GM23248 (cell line): ENCODE measurements at regions not wholly inside any gene's neighbourhood (a gene's known extent, or its start where the extent isn't known, plus 50 kb on each side); places are given as distances from the start of the nearest gene placed in this dataset.

Experiments used
- DNase-seq: peaks from one replicate; pipeline ENCODE4 v3.0.0-alpha.2; 2015
- H2AFZ ChIP-seq: fragments of 200-600 bp; sonication (generic); 2 replicates; pipeline ENCODE4 v1.6.1; 2016; ENCODE audit warnings: antibody characterized with exemption
- H3F3A ChIP-seq: fragments of 200-600 bp; sonication (generic); 2 replicates; pipeline ENCODE4 v1.6.1; 2016; ENCODE audit warnings: mild to moderate bottlenecking, antibody characterized with exemption, mixed run types; ENCODE audit not compliant: insufficient read depth
- H3K27ac ChIP-seq: fragments of 200-600 bp; sonication (generic); 2 replicates; pipeline ENCODE4 v1.5.1; 2016; ENCODE audit warnings: mild to moderate bottlenecking
- H3K27me3 ChIP-seq: fragments of 200-600 bp; sonication (generic); replicated peaks from 2 replicates; pipeline ENCODE4 v1.6.1; 2016; ENCODE audit warnings: mild to moderate bottlenecking; ENCODE audit not compliant: insufficient read depth
- H3K36me3 ChIP-seq: fragments of 200-600 bp; sonication (generic); 2 replicates; pipeline ENCODE4 v1.6.1; 2016; ENCODE audit warnings: low read depth, mild to moderate bottlenecking
- H3K4me1 ChIP-seq: fragments of 200-600 bp; sonication (generic); 2 replicates; pipeline ENCODE4 v1.6.1; 2016; ENCODE audit warnings: mild to moderate bottlenecking; ENCODE audit not compliant: insufficient read depth
- H3K4me2 ChIP-seq: fragments of 200-600 bp; sonication (generic); one replicate; pipeline ENCODE4 v1.6.1; 2016; ENCODE audit warnings: mild to moderate bottlenecking; ENCODE audit not compliant: unreplicated experiment
- H3K4me3 ChIP-seq: fragments of 200-600 bp; sonication (generic); 2 replicates; pipeline ENCODE4 v1.5.1; 2016; ENCODE audit warnings: mild to moderate bottlenecking
- H3K79me2 ChIP-seq: fragments of 200-600 bp; sonication (generic); 2 replicates; pipeline ENCODE4 v1.6.1; 2016; ENCODE audit warnings: mild to moderate bottlenecking; ENCODE audit not compliant: insufficient read depth
- H3K9ac ChIP-seq: fragments of 200-600 bp; sonication (generic); 2 replicates; pipeline ENCODE4 v1.6.1; 2016; ENCODE audit warnings: mild to moderate bottlenecking
- H3K9me2 ChIP-seq: fragments of 200-600 bp; sonication (generic); 2 replicates; pipeline ENCODE4 v1.6.1; 2016; ENCODE audit warnings: mixed run types, mild to moderate bottlenecking, moderate library complexity; ENCODE audit not compliant: insufficient read depth
- H3K9me3 ChIP-seq: fragments of 200-600 bp; sonication (generic); one replicate; pipeline ENCODE4 v1.6.1; 2017; ENCODE audit warnings: low read depth
- H4K20me1 ChIP-seq: fragments of 200-600 bp; sonication (generic); 2 replicates; pipeline ENCODE4 v1.6.0; 2016; ENCODE audit not compliant: insufficient read depth
- EZH2 ChIP-seq: fragments of 200-600 bp; sonication (generic); IDR thresholded peaks from 2 replicates; pipeline ENCODE4 v1.6.1; 2018; ENCODE audit warnings: antibody characterized with exemption, mild to moderate bottlenecking; ENCODE audit not compliant: insufficient read depth, poor library complexity, severe bottlenecking
- EZH2phosphoT487 ChIP-seq: fragments of 200-600 bp; sonication (generic); IDR thresholded peaks from 2 replicates; pipeline ENCODE4 v1.6.1; 2018; ENCODE audit warnings: antibody characterized with exemption, moderate library complexity, mild to moderate bottlenecking, low read depth; ENCODE audit not compliant: insufficient read depth
- WGBS, 2 experiments: methylation state at CpG; one replicate each; pipeline ENCODE4 v1.1.6; 2015 to 2017; ENCODE audit warnings: low lambda C conversion rate in 2 of 2, low coverage in 1 of 2; ENCODE audit errors: missing lambda C conversion rate in 2 of 2; 5-methylcytosine and 5-hydroxymethylcytosine counted together
- in situ Hi-C: fragments of 300-500 bp; cut with MboI; formaldehyde crosslinking; loops from 2 replicates; pipeline ENCODE4 v1.15.0; 2020

GRCh38 chr3:147939425-147939824 is 530.3 kb downstream of the ZIC1 start:
- Histone ChIP-seq H3K9me3 (no peaks in the 10 kb centered on the region), H4K20me1 (no peaks in the 10 kb centered on the region), H3K27ac (no peak overlapping the region), H3K79me2 (no peaks in the 10 kb centered on the region), H3F3A (peaks cover 27% of the 10 kb centered on the region), H2AFZ (peak overlapping the region; percentile 50; the same call in 1 of the 2 replicates), H3K9me2 (0 out of 2 replicates have a peak, but pooled peaks cover 3% of the 10 kb centered on the region), H3K4me1 (peaks cover 32% of the 10 kb centered on the region), H3K4me3 (no peak overlapping the region), H3K36me3 (no peaks in the 10 kb centered on the region), H3K9ac (no peak overlapping the region), H3K4me2 (no peak overlapping the region), H3K27me3 (no peaks in the 10 kb centered on the region)
- no peak for DNase-seq
- in situ Hi-C loops: no loop called here
- TF ChIP-seq EZH2phosphoT487 (no peak), EZH2 (no peak)
- 90 to 91% methylated on average over 2 of the region's 2 CpGs for WGBS, 2 experiments

- Histone ChIP-seq H4K20me1 (no peaks in the 10 kb centered on the region), H2AFZ (peak overlapping the region; percentile 50), H3K9me3 (no peaks in the 10 kb centered on the region), H3K4me2 (no peak overlapping the region), H3K9me2 (0 out of 2 replicates have a peak, but pooled peaks cover 3% of the 10 kb centered on the region), H3K4me1 (peaks cover 33% of the 10 kb centered on the region), H3K79me2 (no peaks in the 10 kb centered on the region), H3K4me3 (no peak overlapping the region), H3F3A (peaks cover 28% of the 10 kb centered on the region), H3K9ac (no peak overlapping the region), H3K36me3 (no peaks in the 10 kb centered on the region), H3K27me3 (no peaks in the 10 kb centered on the region), H3K27ac (no peak overlapping the region)
- no peak for DNase-seq
- in situ Hi-C loops: no loop called here
- 53 to 57% methylated on average over 7 of the region's 7 CpGs for WGBS, 2 experiments
- TF ChIP-seq EZH2phosphoT487: no peak
- TF ChIP-seq EZH2: no peak
These were observed 530.7 kb downstream of the ZIC1 start for GRCh38 chr3:147939839-147940238.

GRCh38 chr3:147940405-147941193 is 531.4 kb downstream of the ZIC1 start:
- no peak for DNase-seq
- H3K9me3 ChIP-seq: no peaks in the 10 kb centered on the region
- no peak overlapping the region for H3K27ac ChIP-seq
- peaks cover 28% of the 10 kb centered on the region for H3F3A ChIP-seq
- WGBS, 2 experiments: 69 to 78% methylated on average over 3 of the region's 3 CpGs
- TF ChIP-seq EZH2phosphoT487 (no peak), EZH2 (no peak)
- no peaks in the 10 kb centered on the region for H3K36me3 ChIP-seq
- no peaks in the 10 kb centered on the region for H3K79me2 ChIP-seq
- no peak overlapping the region for H3K4me2 ChIP-seq
- in situ Hi-C loops: no loop called here
- no peaks in the 10 kb centered on the region for H3K27me3 ChIP-seq
- no peaks in the 10 kb centered on the region for H4K20me1 ChIP-seq
- no peak overlapping the region for H2AFZ ChIP-seq
- H3K9ac ChIP-seq: no peak overlapping the region
- peaks cover 33% of the 10 kb centered on the region for H3K4me1 ChIP-seq
- H3K9me2 ChIP-seq: 0 out of 2 replicates have a peak, but pooled peaks cover 3% of the 10 kb centered on the region
- no peak overlapping the region for H3K4me3 ChIP-seq

GRCh38 chr3:147941969-147942368 is 532.8 kb downstream of the ZIC1 start:
- in situ Hi-C loops: no loop called here
- peaks cover 44% of the 10 kb centered on the region for H3K4me1 ChIP-seq
- no peaks in the 10 kb centered on the region for H3K79me2 ChIP-seq
- no peak overlapping the region for H3K9ac ChIP-seq
- WGBS, 2 experiments: 90 to 96% methylated on average over 2 of the region's 2 CpGs
- H3K4me2 ChIP-seq: no peak overlapping the region
- H3K4me3 ChIP-seq: no peak overlapping the region
- no peak overlapping the region for H3K27ac ChIP-seq
- no peaks in the 10 kb centered on the region for H4K20me1 ChIP-seq
- no peaks in the 10 kb centered on the region for H3K27me3 ChIP-seq
- H3K36me3 ChIP-seq: no peaks in the 10 kb centered on the region
- TF ChIP-seq EZH2 (no peak), EZH2phosphoT487 (no peak)
- H3K9me3 ChIP-seq: no peaks in the 10 kb centered on the region
- no peak for DNase-seq
- H2AFZ ChIP-seq: no peak overlapping the region
- peaks cover 33% of the 10 kb centered on the region for H3F3A ChIP-seq
- H3K9me2 ChIP-seq: 0 out of 2 replicates have a peak, but pooled peaks cover 3% of the 10 kb centered on the region
